GM21381 (cell line): ENCODE measurements at regions not wholly inside any gene's neighbourhood (a gene's known extent, or its start where the extent isn't known, plus 50 kb on each side); places are given as distances from the start of the nearest gene placed in this dataset.
"Not testable (repeated sequence)": the region's sequence is repeated elsewhere in the genome, so short reads cannot be mapped to it uniquely, and the experiment has no call there.

Experiments used
- ATAC-seq: cut with Tn5 transposase; IDR thresholded peaks from one replicate; pipeline ENCODE4 v1.9.1; 2021; ENCODE audit warnings: mild to moderate bottlenecking, moderate library complexity; ENCODE audit not compliant: unreplicated experiment

DNA sequence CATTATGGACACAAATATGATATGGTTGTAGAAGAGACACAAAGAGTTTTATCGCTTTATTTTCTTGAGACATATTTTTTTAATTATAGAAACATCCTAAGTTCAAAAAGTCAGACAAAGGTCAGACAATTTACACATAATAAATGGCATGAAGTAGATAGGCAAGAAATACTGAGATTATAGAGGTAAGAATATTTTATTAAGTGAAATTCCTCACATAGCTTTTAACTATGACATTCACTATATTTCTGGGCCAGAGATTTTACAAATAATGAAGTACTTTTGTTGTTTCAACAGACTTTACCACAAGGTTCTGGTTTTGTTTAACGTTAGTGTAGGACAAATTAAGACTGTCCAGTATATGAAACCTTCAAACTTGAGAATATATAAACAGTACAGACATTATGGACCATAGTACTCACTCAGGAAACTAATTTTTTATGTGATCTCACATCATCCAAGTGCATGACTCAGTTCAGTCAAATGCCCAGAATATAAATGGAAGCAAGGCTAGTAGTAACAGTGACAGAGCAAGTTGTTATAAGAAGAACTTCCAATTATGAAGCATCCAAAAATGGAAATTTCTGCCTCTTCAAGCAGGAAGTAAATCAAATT lies 394.8 kb downstream of the KCNJ2 start:
- ATAC-seq: no peak

DNA sequence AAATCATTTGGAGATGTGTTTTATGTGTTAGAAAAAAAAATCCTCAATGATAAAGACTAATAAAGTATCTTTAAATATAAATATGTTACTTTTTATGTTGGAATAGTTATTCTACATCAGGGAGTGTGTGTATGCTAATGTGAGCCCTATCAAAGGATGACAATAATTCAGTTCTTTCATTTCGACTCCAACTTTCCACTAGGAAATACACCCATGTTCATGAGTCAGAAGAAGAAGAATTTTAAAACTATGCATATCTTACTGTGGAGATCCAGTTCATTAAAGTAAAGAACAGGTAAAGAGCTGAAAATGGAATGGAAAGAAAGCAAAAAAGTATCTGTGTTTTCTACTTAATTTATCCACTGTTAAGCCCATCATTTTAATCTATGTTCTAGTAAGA lies 399.8 kb downstream of the KCNJ2 start:
- no peak for ATAC-seq

DNA sequence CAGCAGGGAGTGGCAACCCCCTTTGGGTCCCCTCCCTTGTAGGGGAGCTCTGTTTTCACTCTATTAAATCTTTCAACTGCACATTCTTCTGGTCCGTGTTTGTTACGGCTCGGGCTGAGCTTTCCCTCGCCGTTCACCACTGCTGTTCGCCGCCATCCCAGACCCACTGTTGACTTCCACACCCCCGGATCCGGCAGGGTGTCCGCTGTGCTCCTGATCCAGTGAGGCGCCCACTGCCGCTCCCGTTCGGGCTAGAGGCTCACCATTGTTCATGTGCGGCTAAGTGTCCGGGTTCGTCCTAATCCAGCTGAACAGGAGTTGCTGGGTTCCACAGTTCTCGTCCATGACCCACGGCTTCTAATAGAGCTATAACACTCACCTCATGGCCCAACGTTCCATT lies 408.1 kb downstream of the KCNJ2 start:
- no peak for ATAC-seq

DNA sequence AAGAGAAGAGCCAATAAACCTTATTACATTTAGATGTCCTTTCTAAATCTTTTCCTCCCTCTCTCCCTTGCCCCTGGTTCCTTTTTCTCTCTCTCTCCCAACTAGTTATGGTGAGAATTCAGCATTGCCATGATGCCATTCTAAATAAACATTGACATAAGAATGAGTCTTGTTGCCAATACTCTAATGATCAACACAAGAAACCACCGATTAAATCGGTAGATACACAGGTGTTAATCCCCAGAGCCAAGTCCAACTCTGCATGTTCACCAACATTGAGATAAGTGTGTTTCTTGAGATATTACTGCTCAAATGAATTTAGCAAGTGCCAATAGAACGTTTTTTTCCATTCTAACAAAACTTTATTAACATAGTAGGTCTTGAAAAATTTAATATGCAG lies 412.1 kb downstream of the KCNJ2 start:
- no peak for ATAC-seq

DNA sequence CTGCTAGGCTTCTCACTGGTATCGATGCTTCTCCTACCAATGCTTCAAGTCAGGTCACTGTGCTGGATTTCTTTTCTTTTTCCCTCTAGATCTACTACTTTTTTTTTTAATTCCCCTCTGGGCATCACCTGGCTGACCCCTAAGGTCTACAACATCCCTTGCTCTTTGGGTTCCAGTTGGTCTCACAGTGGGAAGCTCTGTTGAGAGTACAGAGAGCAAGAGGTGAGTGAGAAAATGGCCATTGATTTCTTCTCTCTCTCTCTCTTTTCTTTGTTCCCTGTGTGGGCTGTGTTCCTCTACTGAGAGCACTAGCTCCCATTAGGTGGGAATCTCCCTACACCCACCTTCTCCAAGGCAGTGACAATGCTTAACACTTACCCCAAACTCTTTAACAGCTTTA lies 413.4 kb downstream of the KCNJ2 start:
- ATAC-seq: no peak

DNA sequence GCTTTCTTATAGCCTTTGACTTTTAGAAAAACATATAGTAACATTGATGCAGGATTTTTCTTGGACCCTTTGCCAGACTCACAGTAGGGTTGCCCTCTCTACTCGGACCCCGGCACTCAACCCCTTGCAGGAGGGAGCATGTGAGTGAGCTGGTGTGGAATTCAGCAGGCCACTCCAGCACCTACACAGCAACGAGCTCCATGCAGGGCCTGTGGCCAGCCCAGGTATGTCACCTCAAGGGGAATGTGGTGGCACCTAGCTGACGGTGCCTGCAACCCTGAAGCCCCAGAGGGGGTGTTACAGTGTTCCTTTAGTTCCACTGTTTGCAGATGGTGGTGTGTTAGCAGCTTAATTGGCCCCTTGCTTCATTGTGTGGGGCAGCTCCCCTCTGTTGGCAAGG lies 414.9 kb downstream of the KCNJ2 start:
- ATAC-seq: no peak

DNA sequence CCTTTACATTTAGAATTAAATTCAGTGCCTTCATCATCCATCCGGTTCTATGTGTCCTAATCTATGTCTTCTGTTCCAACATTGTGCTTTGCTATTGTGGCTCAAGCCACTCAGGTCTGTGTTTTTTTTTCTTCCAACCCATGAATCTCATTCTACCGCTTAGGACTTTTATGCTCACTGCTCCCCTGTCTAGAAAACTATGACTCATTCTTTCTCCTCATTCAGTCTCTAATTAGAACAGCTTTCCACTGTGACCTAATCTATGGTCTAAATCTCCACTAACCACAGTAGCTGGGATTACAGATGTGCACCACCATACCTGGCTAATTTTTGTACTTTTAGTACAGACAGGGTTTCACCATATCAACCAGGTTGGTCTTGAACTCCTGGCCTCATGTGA lies 418.7 kb downstream of the KCNJ2 start:
- no peak for ATAC-seq

DNA sequence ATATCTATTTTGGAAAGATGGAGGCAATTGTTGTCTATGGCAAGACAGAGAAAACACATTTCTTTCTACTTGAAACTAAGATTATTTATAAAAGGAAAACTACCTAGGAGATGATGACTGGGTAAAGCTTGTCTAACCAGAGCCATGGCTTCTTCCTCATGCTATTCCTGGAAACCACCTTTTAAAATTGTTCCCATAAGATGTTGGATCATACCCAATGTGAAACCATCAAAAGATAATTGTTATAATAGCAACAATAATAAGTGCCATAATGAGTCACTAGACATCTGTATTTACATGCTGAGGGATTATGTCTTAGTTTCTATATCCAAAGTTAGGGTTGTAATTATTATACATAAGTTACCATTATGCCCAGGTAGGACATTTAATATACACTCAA lies 428.4 kb downstream of the KCNJ2 start:
- ATAC-seq: no peak

DNA sequence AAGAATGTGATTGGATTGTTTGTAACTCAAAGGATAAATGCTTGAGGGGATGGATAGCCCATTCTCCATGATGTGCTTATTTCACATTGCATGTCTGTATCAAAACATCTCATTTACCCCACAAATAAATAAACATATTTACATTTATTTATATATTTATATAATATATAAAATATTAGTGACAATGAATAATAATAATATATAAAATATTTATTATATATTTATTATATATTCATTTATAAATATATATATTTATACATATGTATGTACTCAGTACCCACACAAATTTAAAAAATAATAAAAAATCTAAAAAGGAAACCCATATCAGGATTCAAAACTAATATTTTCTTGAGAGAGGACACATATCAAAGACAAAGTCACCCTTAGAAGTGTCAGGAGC lies 429.9 kb downstream of the KCNJ2 start:
- ATAC-seq: no peak

DNA sequence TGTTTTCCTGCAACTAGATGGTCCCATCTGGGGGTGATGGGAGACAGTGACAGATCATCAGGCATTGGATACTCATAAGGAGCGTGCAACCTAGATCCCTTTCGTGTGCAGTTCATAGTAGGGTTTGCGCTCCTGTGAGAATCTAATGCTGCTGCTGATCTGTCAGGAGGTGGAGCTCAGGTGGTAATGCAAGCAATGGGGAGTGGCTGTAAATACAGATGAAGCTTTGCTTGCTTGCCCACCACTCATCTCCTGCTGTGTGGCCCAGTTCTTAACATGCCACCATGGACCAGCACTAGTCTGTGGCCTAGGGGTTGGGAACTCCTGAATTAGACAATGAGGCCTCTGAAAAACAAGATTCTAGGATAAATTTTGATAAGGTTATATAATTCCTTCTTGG lies 430.6 kb downstream of the KCNJ2 start:
- ATAC-seq: not testable (repeated sequence)

DNA sequence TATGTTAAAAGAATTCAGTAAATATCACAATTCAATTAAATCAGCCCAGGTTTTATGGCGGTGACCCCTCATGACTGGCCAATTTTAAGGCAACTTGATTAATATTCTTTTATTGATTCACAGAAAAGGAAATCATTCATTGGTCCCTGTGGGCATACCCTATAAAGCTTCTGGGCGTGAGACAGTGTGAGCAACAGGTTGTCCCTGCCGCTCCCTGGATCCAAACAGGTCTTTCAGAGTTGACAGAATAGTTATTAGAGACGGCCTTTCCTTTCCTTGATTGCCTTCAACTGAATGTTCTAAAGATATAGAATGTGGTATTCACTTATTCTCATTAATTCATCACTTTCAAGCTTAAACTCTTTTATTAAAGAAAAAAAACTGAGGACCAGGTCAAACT lies 433.9 kb downstream of the KCNJ2 start:
- no peak for ATAC-seq

DNA sequence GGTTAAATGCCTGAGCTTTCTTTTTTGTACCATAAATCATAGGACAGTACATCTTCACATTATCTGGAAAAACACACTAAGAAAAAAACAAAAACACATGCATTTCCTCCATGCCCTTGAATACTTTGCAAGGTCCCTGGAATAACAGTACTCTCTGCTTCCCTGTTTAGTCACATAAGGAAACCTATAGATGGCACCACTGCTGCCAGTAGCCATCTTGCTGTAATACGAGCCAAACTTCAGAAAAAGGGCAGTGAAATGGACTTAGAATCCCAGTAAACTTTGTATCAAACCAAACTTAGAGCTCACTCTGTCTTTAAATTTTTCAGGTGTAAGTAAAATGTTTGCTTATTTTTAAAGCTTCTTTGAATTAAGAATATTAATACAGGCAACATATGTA lies 435.5 kb downstream of the KCNJ2 start:
- no peak for ATAC-seq

DNA sequence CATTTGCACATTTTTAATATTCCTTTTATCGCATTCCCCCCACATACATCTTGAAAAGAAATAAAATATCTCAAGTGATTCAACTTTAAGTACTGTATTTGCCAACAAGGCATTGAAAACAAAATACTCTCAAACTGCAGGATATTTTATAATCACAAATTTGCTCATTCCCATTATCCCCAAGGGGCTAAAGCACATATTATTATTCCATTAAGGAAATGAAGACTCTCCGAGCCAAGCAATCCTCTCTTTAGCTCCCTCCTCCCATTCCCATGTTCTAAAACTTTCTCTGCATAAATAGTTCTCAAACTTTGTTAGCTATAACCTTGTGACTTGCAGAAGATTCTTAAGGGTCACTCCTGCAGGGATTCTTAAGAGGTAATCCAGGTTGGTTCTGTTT lies 436.8 kb downstream of the KCNJ2 start:
- ATAC-seq: no peak

DNA sequence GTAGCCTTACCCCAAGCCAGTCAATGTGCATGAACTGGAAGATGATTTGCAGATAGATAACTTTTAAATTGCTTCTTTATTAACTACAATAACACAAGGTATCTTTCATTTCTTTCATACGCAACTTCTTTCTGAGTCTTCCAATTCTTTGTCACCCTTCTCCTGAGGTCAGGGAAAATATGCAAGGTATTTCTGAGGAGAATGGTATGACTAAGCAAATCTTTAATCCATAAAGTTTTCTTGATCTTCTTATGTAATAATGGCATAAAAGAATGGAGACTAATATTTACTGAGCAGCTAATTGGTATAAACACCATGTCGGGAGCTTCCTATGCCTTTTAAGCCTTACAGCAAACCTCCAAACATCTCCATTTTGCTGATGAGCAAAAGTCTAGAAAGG lies 438.9 kb downstream of the KCNJ2 start:
- no peak for ATAC-seq

DNA sequence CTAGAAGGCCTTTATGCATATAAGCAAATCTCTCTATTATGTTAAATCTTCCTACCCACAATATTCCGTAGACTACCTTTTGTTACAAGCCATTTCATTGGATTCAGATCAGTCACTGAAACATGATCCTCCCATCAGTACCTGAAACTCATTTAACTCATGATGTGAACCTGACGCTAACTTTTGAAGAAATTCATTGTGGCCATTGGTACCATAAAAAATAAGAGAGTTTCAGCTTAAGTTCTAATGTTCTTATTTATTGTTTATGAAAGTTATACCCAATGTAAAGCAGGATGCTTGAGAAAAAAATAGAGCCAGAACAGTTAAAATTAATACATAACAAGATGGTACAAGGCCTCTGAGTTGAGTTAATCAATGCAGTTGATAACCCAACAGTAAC lies 439.6 kb downstream of the KCNJ2 start:
- no peak for ATAC-seq

DNA sequence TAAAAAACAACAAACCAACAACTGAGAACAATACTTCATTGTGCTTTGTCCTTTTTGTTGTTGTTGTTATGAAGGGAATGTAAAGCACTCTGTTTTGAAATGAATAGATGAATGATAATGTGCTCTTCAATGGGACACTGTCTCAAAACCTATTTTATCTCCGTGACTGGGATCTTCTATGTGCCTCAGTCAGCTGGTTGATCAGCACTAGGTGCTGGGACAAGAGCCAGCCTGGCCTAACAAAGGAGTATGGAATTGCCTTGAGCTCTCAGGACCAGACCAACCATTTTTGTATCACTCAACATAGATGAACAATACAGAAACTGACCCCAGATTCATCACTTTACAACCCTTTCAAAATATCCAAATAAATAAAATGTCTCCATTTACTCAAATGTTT lies 440.2 kb downstream of the KCNJ2 start:
- no peak for ATAC-seq

DNA sequence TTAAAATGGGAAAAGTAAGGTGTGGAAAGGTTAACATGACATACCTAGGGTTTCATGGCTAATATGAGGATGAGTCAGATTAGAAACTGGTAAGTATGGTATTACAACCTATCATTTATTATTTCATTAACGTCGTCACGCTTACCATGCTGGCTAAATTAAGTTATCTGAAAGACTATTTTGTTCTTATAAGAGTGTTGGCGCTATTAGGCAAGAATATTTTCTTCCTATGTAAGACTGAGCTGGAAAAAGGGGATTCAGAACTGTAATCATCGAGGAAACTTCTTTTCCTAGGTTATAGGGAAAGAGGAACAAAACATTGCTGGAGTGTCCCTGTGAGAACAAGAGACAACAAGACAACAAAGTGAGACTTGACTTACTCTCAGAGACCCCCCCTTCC lies 440.8 kb downstream of the KCNJ2 start:
- no peak for ATAC-seq

DNA sequence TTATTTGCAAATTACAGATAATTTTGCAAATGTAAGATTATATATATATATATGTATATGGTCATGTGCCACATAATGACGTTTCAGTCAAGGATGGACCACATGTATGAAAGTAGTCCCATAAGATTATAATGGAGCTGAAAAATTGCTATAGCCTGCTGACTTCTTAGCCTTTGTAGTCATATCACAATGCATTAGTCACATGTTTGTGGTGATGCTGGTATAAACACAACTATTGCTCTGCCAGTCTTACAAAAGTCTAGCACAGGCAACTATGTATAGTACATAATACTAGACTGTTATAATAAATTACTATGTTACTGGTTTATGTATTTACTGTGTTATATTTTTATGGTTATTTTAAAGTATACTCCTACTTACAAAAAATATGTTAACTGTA lies 444.3 kb downstream of the KCNJ2 start:
- no peak for ATAC-seq

DNA sequence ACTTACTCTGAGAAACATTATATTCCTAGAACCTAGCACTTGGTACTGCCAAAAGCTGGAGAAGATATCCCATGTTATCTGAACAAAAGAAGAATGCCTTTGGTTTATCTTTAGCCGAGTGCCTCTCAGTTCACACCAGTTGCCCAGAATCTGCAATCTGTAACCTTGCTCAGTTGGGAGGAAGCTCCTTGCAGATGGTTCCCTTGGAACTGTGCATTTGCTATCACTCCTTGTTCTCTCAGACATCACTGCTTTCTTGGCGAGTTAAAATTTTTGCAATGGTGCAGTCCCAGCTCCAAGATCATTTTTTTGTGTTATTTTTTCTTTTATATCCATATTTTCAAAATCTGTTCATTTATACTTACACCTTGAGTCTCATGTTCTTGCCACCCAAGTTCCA lies 446.5 kb downstream of the KCNJ2 start:
- ATAC-seq: no peak

DNA sequence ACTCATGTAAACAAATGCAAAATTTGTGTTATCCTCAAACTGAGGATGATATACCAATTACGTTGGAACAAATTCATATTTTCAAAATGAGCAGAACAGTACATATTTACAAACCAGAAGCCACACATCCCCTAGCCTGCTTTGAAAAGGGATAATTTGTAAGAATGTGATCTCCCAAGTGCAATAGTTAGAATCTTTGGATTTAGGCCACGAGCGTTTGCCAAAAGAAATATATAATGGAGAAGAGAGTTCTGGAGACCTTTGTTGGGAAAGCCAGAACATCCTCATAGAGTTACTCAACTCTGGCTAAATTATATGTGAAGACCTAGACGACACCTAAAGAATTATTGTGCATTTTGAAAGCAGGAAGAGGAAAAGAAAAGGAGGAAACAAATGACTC lies 449.3 kb downstream of the KCNJ2 start:
- ATAC-seq: no peak

DNA sequence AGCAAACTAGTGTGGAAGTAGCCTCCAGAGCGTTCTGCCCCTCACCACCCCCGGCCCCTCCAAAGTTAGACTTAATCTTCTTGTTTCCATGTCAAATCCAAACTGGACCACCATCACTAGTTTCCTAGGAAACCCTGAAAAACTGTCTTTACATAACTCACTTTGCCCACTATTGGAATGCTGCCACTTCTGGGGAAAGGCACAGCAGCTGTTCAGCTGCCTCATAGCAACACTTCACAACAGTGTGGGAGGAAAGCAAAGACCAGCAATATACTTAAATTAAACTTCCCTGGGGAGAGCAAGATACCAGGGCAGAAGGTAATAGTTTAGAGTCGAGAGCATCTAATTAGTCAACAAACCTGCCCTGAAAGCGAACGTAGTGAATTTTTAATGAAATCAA lies 452.2 kb downstream of the KCNJ2 start:
- no peak for ATAC-seq

DNA sequence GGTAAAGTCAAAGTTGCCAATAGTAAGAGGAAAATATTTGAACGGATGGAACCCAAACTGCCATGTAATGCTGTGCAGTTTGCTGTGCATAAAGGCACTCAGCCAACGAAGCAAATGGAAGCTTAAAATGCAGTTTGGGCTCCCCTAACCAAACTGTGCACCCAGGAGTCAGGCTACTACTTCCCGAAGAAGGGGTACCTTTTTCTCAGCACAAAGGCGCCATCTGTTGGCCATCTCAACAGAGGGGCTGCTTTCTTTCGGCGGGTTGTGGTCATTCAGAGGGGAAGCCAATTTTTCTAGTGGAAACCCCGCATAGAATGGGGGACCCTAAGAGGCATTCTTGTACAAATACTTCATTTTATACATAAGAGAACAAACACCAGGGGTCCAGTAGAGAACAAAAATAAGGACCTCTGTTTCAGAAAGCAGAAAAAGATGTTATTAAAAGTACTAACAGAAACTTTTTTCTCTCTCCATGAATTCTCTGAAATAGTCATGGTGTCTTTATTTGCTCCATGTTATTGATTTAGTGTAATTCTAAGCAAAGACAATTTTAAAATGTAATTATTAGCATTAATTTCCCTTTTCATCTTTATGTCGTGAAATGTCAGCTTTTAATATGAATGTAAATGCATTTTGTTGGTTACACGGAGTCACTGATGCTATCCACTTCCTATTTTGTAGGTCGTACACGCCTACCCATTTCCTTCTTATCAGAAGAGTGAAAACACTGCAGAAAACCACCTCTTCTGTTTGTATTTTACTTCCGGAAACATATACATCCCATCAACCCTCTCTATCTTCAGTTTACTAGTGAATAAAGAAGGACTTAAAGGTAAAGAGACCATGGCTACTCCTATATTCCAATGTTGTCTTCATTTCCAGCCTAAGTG lies 453.3 kb downstream of the KCNJ2 start:
- ATAC-seq: no peak

DNA sequence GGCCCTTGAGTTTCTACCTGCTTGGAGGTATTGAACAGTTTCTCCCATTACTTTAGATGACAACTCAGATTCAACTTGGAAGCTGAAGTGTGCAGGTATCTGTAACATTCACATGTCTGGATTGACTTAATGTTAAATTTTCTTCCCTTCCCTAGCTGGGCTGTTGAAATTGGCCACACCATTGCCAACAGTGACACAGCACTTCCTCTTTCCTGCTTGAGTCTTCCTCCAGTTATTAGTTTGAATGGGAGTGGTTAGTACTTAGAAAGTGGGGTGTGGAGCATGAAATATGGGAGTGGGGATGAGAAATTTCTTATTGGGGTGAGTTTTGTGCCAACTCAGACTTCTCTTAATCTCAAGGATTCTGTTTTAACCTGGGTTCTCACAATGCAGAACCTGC lies 454.9 kb downstream of the KCNJ2 start:
- no peak for ATAC-seq
